ENCODE measurements at regions not wholly inside any gene's neighbourhood (a gene's known extent, or its start where the extent isn't known, plus 50 kb on each side); places are given as distances from the start of the nearest gene placed in this dataset.

GRCh38 chr15:62785881-62786828, 256.4 kb upstream of the TPM1 start:
- 60 to 72% (median 65%) methylated on average over 10 of the region's 10 CpGs for WGBS, 5 donors
- Histone ChIP-seq H3K27me3 (replicated peaks in 1 of 7) (no peaks in the 10 kb centered on the region), H3K27ac (no peak overlapping the region), H3K9me3 (no peaks in the 10 kb centered on the region), H3K4me1 (peaks cover 0 to 26% (median 4%) of the 10 kb centered on the region in 6 donors), H3K4me3 (no peak overlapping the region), H3K36me3 (no peaks in the 10 kb centered on the region)
- no peak for DNase-seq
- intact Hi-C loops (cut with DNase I; ENCODE audit: low total_unique reads), result no loop called here
- TF ChIP-seq POLR2AphosphoS5 (IDR thresholded peaks at IDR 0.05) (no peak), POLR2A (IDR thresholded peaks at IDR 0.05) (no peak), CTCF (IDR thresholded peaks at IDR 0.05 in 8 of 11, conservative IDR thresholded peaks at IDR 0.05 in 3 of 11) (no peak)

- intact Hi-C loops (cut with DNase I; ENCODE audit: low total_unique reads), result no loop called here
- WGBS, 5 donors, result 82 to 93% (median 91%) methylated on average over 7 of the region's 7 CpGs
- H3K27ac ChIP-seq, result no peak overlapping the region
These were observed 255.1 kb upstream of the TPM1 start for GRCh38 chr15:62787401-62787800.

GRCh38 chr15:62788224-62788623, 254.3 kb upstream of the TPM1 start:
- H3K4me3 ChIP-seq, result no peak overlapping the region
- no peak for DNase-seq
- no peaks in the 10 kb centered on the region for H3K36me3 ChIP-seq
- peaks cover 0 to 9% (median under 1%) of the 10 kb centered on the region in 6 donors for H3K4me1 ChIP-seq
- TF ChIP-seq CTCF (IDR thresholded peaks at IDR 0.05 in 8 of 11, conservative IDR thresholded peaks at IDR 0.05 in 3 of 11), result no peak
- no peak for TF ChIP-seq POLR2AphosphoS5 (IDR thresholded peaks at IDR 0.05)
- no peak for TF ChIP-seq POLR2A (IDR thresholded peaks at IDR 0.05)
- no peaks in the 10 kb centered on the region for H3K27me3 ChIP-seq (replicated peaks in 1 of 7)
- intact Hi-C loops (cut with DNase I; ENCODE audit: low total_unique reads), result no loop called here
- 88 to 98% (median 94%) methylated on average over 6 of the region's 6 CpGs for WGBS, 5 donors
- H3K9me3 ChIP-seq, result no peaks in the 10 kb centered on the region
- no peak overlapping the region for H3K27ac ChIP-seq

More at GRCh38 chr15:62787401-62787800, 255.1 kb upstream of the TPM1 start:
- Histone ChIP-seq H3K27me3 (replicated peaks in 1 of 7) (no peaks in the 10 kb centered on the region), H3K9me3 (no peaks in the 10 kb centered on the region), H3K4me1 (peaks cover 0 to 14% (median 2%) of the 10 kb centered on the region in 6 donors), H3K36me3 (no peaks in the 10 kb centered on the region), H3K4me3 (no peak overlapping the region)
- TF ChIP-seq POLR2AphosphoS5 (IDR thresholded peaks at IDR 0.05) (no peak), POLR2A (IDR thresholded peaks at IDR 0.05) (no peak), CTCF (IDR thresholded peaks at IDR 0.05 in 8 of 11, conservative IDR thresholded peaks at IDR 0.05 in 3 of 11) (no peak)
- no peak for DNase-seq

- 77 to 94% (median 93%) methylated on average over 4 of the region's 4 CpGs for WGBS, 5 donors
- no peak overlapping the region for H3K27ac ChIP-seq
- TF ChIP-seq CTCF (IDR thresholded peaks at IDR 0.05 in 8 of 11, conservative IDR thresholded peaks at IDR 0.05 in 3 of 11) (no peak), POLR2AphosphoS5 (IDR thresholded peaks at IDR 0.05) (no peak), POLR2A (IDR thresholded peaks at IDR 0.05) (no peak)
- H3K4me1 ChIP-seq, result peaks cover 0 to 9% (median 0%) of the 10 kb centered on the region in 6 donors
- no peaks in the 10 kb centered on the region for H3K9me3 ChIP-seq
- no peak for DNase-seq
- intact Hi-C loops (cut with DNase I; ENCODE audit: low total_unique reads), result no loop called here
- no peak overlapping the region for H3K4me3 ChIP-seq
- H3K27me3 ChIP-seq (replicated peaks in 1 of 7), result no peaks in the 10 kb centered on the region
- no peaks in the 10 kb centered on the region for H3K36me3 ChIP-seq
These were observed 252.0 kb upstream of the TPM1 start for GRCh38 chr15:62790546-62790945.
